H9 (cell line): ENCODE measurements at regions not wholly inside any gene's neighbourhood (a gene's known extent, or its start where the extent isn't known, plus 50 kb on each side); places are given as distances from the start of the nearest gene placed in this dataset.

Experiments used
- DNase-seq: peaks from one replicate; pipeline ENCODE4 v3.0.0-alpha.2; 2017
- H2AFZ ChIP-seq: one replicate; pipeline ENCODE4 v1.6.1; 2013; ENCODE audit warnings: mild to moderate bottlenecking, low read length, control low read depth, moderate library complexity
- H2AK5ac ChIP-seq: 2 replicates; pipeline ENCODE4 v1.6.1; 2013; ENCODE audit warnings: low read length, control low read depth, mixed read lengths; ENCODE audit not compliant: insufficient read length
- H2BK120ac ChIP-seq: one replicate; pipeline ENCODE4 v1.6.1; 2013; ENCODE audit warnings: low read depth, mild to moderate bottlenecking, low read length, control low read depth, inconsistent platforms; ENCODE audit not compliant: poor library complexity, severe bottlenecking
- H2BK12ac ChIP-seq: 2 replicates; pipeline ENCODE4 v1.6.1; 2013; ENCODE audit warnings: low read length, control low read depth, mixed read lengths, low read depth; ENCODE audit not compliant: insufficient read length
- H2BK15ac ChIP-seq: 2 replicates; pipeline ENCODE4 v1.6.1; 2013; ENCODE audit warnings: low read depth, low read length, control low read depth
- H2BK20ac ChIP-seq: one replicate; pipeline ENCODE4 v1.6.1; 2013; ENCODE audit warnings: low read depth, mild to moderate bottlenecking, low read length, control low read depth, inconsistent platforms; ENCODE audit not compliant: poor library complexity, severe bottlenecking
- H2BK5ac ChIP-seq: 2 replicates; pipeline ENCODE4 v1.6.1; 2013; ENCODE audit warnings: low read length, control low read depth, mixed read lengths; ENCODE audit not compliant: insufficient read length
- H3K14ac ChIP-seq: 2 replicates; pipeline ENCODE4 v1.6.1; 2013; ENCODE audit warnings: low read length, control low read depth; ENCODE audit not compliant: insufficient read depth
- H3K18ac ChIP-seq: 2 replicates; pipeline ENCODE4 v1.6.1; 2013; ENCODE audit warnings: low read depth, mild to moderate bottlenecking, mixed read lengths, low read length, control low read depth; ENCODE audit not compliant: insufficient read length
- H3K23ac ChIP-seq: 2 replicates; pipeline ENCODE4 v1.6.1; 2013; ENCODE audit warnings: low read length, control low read depth, mixed read lengths, low read depth; ENCODE audit not compliant: insufficient read length
- H3K23me2 ChIP-seq: 2 replicates; pipeline ENCODE4 v1.6.1; 2013; ENCODE audit warnings: low read depth, mild to moderate bottlenecking, mixed read lengths, low read length, control low read depth; ENCODE audit not compliant: insufficient read length, poor library complexity, severe bottlenecking
- H3K27ac ChIP-seq: 2 replicates; pipeline ENCODE4 v1.5.1; 2013; ENCODE audit warnings: low read length, control low read depth, mixed read lengths, low read depth; ENCODE audit not compliant: insufficient read length
- H3K27me3 ChIP-seq: 2 replicates; pipeline ENCODE4 v1.6.1; 2013; ENCODE audit warnings: low read length, control low read depth, inconsistent platforms; ENCODE audit not compliant: insufficient read depth
- H3K4ac ChIP-seq: 2 replicates; pipeline ENCODE4 v1.6.1; 2013; ENCODE audit warnings: low read depth, mild to moderate bottlenecking, control low read depth, inconsistent platforms, low read length, moderate library complexity
- H3K4me1 ChIP-seq: 2 replicates; pipeline ENCODE4 v1.6.1; 2013; ENCODE audit warnings: low read length, control low read depth, inconsistent platforms; ENCODE audit not compliant: insufficient read depth
- H3K4me2 ChIP-seq: 2 replicates; pipeline ENCODE4 v1.6.1; 2013; ENCODE audit warnings: low read length, control low read depth, mixed read lengths; ENCODE audit not compliant: insufficient read length, insufficient read depth
- H3K56ac ChIP-seq: 2 replicates; pipeline ENCODE4 v1.6.1; 2013; ENCODE audit warnings: low read depth, mild to moderate bottlenecking, mixed read lengths, low read length, control low read depth; ENCODE audit not compliant: insufficient read length
- H3K79me1 ChIP-seq: 2 replicates; pipeline ENCODE4 v1.6.1; 2013; ENCODE audit warnings: low read depth, mild to moderate bottlenecking, moderate library complexity, low read length, control low read depth, inconsistent platforms; ENCODE audit not compliant: insufficient read depth, poor library complexity, severe bottlenecking
- H3K79me2 ChIP-seq: 2 replicates; pipeline ENCODE4 v1.6.1; 2013; ENCODE audit warnings: low read length, control low read depth, inconsistent platforms; ENCODE audit not compliant: insufficient read depth
- H3K9ac ChIP-seq: 2 replicates; pipeline ENCODE4 v1.6.1; 2013; ENCODE audit warnings: low read length, control low read depth, mixed read lengths; ENCODE audit not compliant: insufficient read length; ENCODE audit errors: extremely low read depth
- H3K9me3 ChIP-seq: one replicate; pipeline ENCODE4 v1.6.1; 2013; ENCODE audit warnings: low read depth, low read length, inconsistent platforms; ENCODE audit not compliant: control insufficient read depth
- H3T11ph ChIP-seq: one replicate; pipeline ENCODE4 v1.6.1; 2013; ENCODE audit warnings: mild to moderate bottlenecking, low read length, control low read depth, inconsistent platforms
- H4K20me1 ChIP-seq: one replicate; pipeline ENCODE4 v1.6.1; 2013; ENCODE audit not compliant: control insufficient read depth, insufficient read length, insufficient read depth
- H4K5ac ChIP-seq: 2 replicates; pipeline ENCODE4 v1.6.1; 2013; ENCODE audit warnings: low read depth, mild to moderate bottlenecking, mixed read lengths, low read length, control low read depth; ENCODE audit not compliant: insufficient read length
- H4K8ac ChIP-seq: replicated peaks from 2 replicates; pipeline ENCODE4 v1.6.1; 2013; ENCODE audit warnings: low read length, control low read depth, mixed read lengths, low read depth; ENCODE audit not compliant: insufficient read length
- H4K91ac ChIP-seq: 2 replicates; pipeline ENCODE4 v1.6.1; 2013; ENCODE audit warnings: low read depth, mild to moderate bottlenecking, moderate library complexity, mixed read lengths, low read length, control low read depth; ENCODE audit not compliant: insufficient read length
- H3K27ac Mint-ChIP-seq, 3 experiments: 2 replicates in 2 of 3; 3 replicates in 1 of 3; pipeline ENCODE4 v1.8.0; 2020 to 2021; ENCODE audit warnings: mixed read lengths in 3 of 3, mild to moderate bottlenecking in 1 of 3, moderate library complexity in 1 of 3
- H3K27me3 Mint-ChIP-seq: 2 replicates; pipeline ENCODE4 v1.8.0; 2021; ENCODE audit warnings: low read depth, mild to moderate bottlenecking, moderate library complexity, mixed read lengths
- H3K36me3 Mint-ChIP-seq, 3 experiments: 2 replicates in 2 of 3; 3 replicates in 1 of 3; pipeline ENCODE4 v1.8.0; 2020 to 2021; ENCODE audit warnings: low read depth in 3 of 3, mixed read lengths in 3 of 3; ENCODE audit not compliant: insufficient read depth in 1 of 3
- H3K4me1 Mint-ChIP-seq, 2 experiments: 2 replicates each; pipeline ENCODE4 v1.8.0; 2020; ENCODE audit warnings: mixed read lengths in 2 of 2
- H3K4me3 Mint-ChIP-seq, 2 experiments: 2 replicates in 1 of 2; 3 replicates in 1 of 2; pipeline ENCODE4 v1.8.0; 2020 to 2021; ENCODE audit warnings: mild to moderate bottlenecking in 2 of 2, mixed read lengths in 2 of 2, moderate library complexity in 1 of 2
- H3K9me3 Mint-ChIP-seq, 2 experiments: 2 replicates in 1 of 2; 3 replicates in 1 of 2; pipeline ENCODE4 v1.8.0; 2020; ENCODE audit warnings: mild to moderate bottlenecking in 2 of 2, mixed read lengths in 2 of 2, moderate library complexity in 1 of 2
- CTCF ChIP-seq: fragments of 200-600 bp; sonication (generic); conservative IDR thresholded peaks from 3 replicates; pipeline ENCODE4 v1.8.0; 2021; ENCODE audit warnings: antibody characterized with exemption, mild to moderate bottlenecking

- Histone ChIP-seq H3K56ac (no peak overlapping the region), H3K4me1 (no peaks in the 10 kb centered on the region), H2BK12ac (no peak overlapping the region), H3K18ac (no peak overlapping the region), H3K9me3 (no peaks in the 10 kb centered on the region), H4K8ac (no peak overlapping the region), H3K14ac (no peak overlapping the region), H2BK15ac (no peak overlapping the region), H4K20me1 (no peaks in the 10 kb centered on the region), H2BK20ac (no peak overlapping the region), H3T11ph (no peak overlapping the region), H3K23ac (no peak overlapping the region), H3K23me2 (no peaks in the 10 kb centered on the region), H2BK5ac (no peak overlapping the region), H4K91ac (no peak overlapping the region), H3K9ac (no peak overlapping the region), H3K27ac (no peak overlapping the region), H2BK120ac (no peak overlapping the region), H2AK5ac (no peak overlapping the region), H3K4ac (no peak overlapping the region), H4K5ac (no peak overlapping the region), H2AFZ (no peak overlapping the region), H3K4me2 (no peak overlapping the region), H3K27me3 (no peaks in the 10 kb centered on the region), H3K79me2 (no peaks in the 10 kb centered on the region), H3K79me1 (no peaks in the 10 kb centered on the region)
- no peak for TF ChIP-seq CTCF
- H3K36me3 Mint-ChIP-seq = no peaks in the 10 kb centered on the region
- no peak overlapping the region for H3K4me3 Mint-ChIP-seq
- no peak overlapping the region for H3K27ac Mint-ChIP-seq
- DNase-seq = no peak
- no peaks in the 10 kb centered on the region for H3K9me3 Mint-ChIP-seq
- no peaks in the 10 kb centered on the region for H3K27me3 Mint-ChIP-seq
- 0 out of 4 replicates have a peak, but pooled peaks cover 0 to 3% of the 10 kb centered on the region in 2 experiments for H3K4me1 Mint-ChIP-seq
Observed at GRCh38 chr4:141339966-141340365, 119.3 kb downstream of the ZNF330 start.
